ENCODE measurements at regions not wholly inside any gene's neighbourhood (a gene's known extent, or its start where the extent isn't known, plus 50 kb on each side); places are given as distances from the start of the nearest gene placed in this dataset.
"Not testable (repeated sequence)": the region's sequence is repeated elsewhere in the genome, so short reads cannot be mapped to it uniquely, and the experiment has no call there.

- H3K27me3 Mint-ChIP-seq; H3K4me1 Mint-ChIP-seq (ENCODE audit: low read depth); H3K9me3 Mint-ChIP-seq (ENCODE audit: low read depth); H3K27ac Mint-ChIP-seq; H3K4me3 Mint-ChIP-seq; H3K36me3 Mint-ChIP-seq: not testable (repeated sequence)
These were observed 55.9 kb upstream of the SLC2A1 start for GRCh38 chr1:43014579-43014978.

- Mint-ChIP-seq H3K36me3 (no peaks in the 10 kb centered on the region), H3K27me3 (peaks cover 1% of the 10 kb centered on the region), H3K27ac (no peak overlapping the region), H3K9me3 (ENCODE audit: low read depth) (no peaks in the 10 kb centered on the region), H3K4me3 (no peak overlapping the region), H3K4me1 (ENCODE audit: low read depth) (no peaks in the 10 kb centered on the region)
These were observed 52.4 kb upstream of the SLC2A1 start for GRCh38 chr1:43011020-43011419.

- Mint-ChIP-seq H3K4me1 (ENCODE audit: low read depth) (no peaks in the 10 kb centered on the region), H3K4me3 (no peak overlapping the region), H3K36me3 (no peaks in the 10 kb centered on the region), H3K27me3 (peaks cover 1% of the 10 kb centered on the region), H3K27ac (no peak overlapping the region), H3K9me3 (ENCODE audit: low read depth) (no peaks in the 10 kb centered on the region)
These were observed 50.6 kb upstream of the SLC2A1 start for GRCh38 chr1:43009274-43009673.

DNA sequence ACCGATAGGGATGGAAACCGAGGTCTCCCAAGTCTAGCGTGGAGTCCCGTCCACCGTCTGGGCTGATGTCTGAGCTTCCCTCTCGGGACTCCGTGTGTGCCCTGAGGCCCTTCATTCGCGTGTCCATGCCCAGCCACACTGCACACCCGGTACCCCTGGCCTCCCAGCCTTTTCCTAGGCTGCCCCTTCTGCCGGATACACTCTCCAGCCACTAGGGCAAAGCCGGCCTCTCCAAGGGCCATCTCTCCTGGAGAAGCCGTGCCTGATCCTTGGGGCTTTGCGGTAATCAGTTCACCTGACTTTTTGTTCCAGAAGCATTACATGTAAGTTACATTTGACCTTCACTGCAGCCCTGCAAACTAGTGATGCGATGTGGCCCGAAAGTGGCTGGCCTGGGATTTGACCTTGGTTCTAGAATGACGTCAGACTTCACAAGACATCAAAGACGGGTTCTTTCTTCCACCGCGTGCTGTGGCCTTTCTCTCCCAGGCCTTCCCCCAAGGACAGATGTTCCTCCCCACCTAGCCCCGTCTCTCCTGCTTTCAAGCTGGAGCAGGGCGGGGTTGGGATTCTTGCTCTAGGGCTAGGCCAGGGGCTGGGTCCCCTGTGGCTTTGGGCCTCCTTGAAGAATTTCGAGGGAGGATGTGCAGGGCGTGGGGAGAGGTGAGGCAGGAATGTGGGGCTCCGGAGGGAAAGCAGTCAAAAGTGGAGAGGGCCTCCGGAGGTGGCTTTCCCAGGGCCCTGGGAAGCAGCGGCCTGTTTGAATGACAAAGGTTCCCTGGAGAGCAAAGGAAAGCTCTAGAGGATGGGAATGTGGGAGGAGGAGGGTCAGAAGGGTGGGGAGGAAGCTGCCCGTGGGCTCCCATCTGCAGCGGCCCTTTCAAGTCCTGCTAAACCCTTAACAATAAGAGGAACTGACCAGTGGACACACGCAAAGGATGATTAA, 49.7 kb upstream of the SLC2A1 start:
- H3K36me3 Mint-ChIP-seq, result no peaks in the 10 kb centered on the region
- H3K4me3 Mint-ChIP-seq, result no peak overlapping the region
- H3K27me3 Mint-ChIP-seq, result peaks cover 1% of the 10 kb centered on the region
- H3K27ac Mint-ChIP-seq, result no peak overlapping the region
- H3K4me1 Mint-ChIP-seq (ENCODE audit: low read depth), result no peaks in the 10 kb centered on the region
- no peaks in the 10 kb centered on the region for H3K9me3 Mint-ChIP-seq (ENCODE audit: low read depth)

Data from activated naive CD8-positive, alpha-beta T cell (primary cell).